Calu3 (cell line): ENCODE measurements at regions not wholly inside any gene's neighbourhood (a gene's known extent, or its start where the extent isn't known, plus 50 kb on each side); places are given as distances from the start of the nearest gene placed in this dataset.

Experiments used
- BruUV-seq: library from RNA; stranded (reverse); fragments of 400-500 nt; replicated peaks from 2 replicates; lab custom pipeline; 2021; lab: Mats Ljungman, UMichigan
- CTCF ChIA-PET: fragments of 300-600 bp; sonication (Branson Sonifier 250); formaldehyde crosslinking; loops from one replicate; lab custom pipeline; 2022; ENCODE audit warnings: antibody characterized with exemption; lab: Charles Lee
- DNase-seq: peaks from one replicate; pipeline ENCODE4 v3.0.0; 2022
- H3K27ac Mint-ChIP-seq: one replicate; pipeline ENCODE4 v1.8.0; 2022; ENCODE audit warnings: mixed read lengths; ENCODE audit not compliant: unreplicated experiment
- H3K27me3 Mint-ChIP-seq: one replicate; pipeline ENCODE4 v1.8.0; 2022; ENCODE audit warnings: mixed read lengths; ENCODE audit not compliant: unreplicated experiment
- H3K36me3 Mint-ChIP-seq: one replicate; pipeline ENCODE4 v1.8.0; 2022; ENCODE audit warnings: mild to moderate bottlenecking, moderate library complexity, mixed read lengths; ENCODE audit not compliant: insufficient read depth, unreplicated experiment
- H3K4me1 Mint-ChIP-seq: one replicate; pipeline ENCODE4 v1.8.0; 2022; ENCODE audit warnings: mild to moderate bottlenecking, low read depth, mixed read lengths; ENCODE audit not compliant: unreplicated experiment
- H3K4me3 Mint-ChIP-seq: one replicate; pipeline ENCODE4 v1.8.0; 2022; ENCODE audit warnings: mild to moderate bottlenecking, low read depth, moderate library complexity, mixed read lengths; ENCODE audit not compliant: unreplicated experiment
- H3K9me3 Mint-ChIP-seq: one replicate; pipeline ENCODE4 v1.8.0; 2022; ENCODE audit warnings: low read depth, mixed read lengths; ENCODE audit not compliant: unreplicated experiment
- CTCF ChIP-seq: fragments of 200-600 bp; IDR thresholded peaks from one replicate; pipeline ENCODE4 v1.8.0; 2022; ENCODE audit warnings: antibody characterized with exemption; ENCODE audit not compliant: unreplicated experiment
- intact Hi-C: fragments of 100-400 bp; cut with micrococcal nuclease; formaldehyde crosslinking; loops from one replicate; pipeline ENCODE4 v1.10.0; 2022; ENCODE audit not compliant: unreplicated experiment

- no peaks in the 10 kb centered on the region for H3K36me3 Mint-ChIP-seq
- no peak overlapping the region for H3K4me3 Mint-ChIP-seq
- H3K27ac Mint-ChIP-seq = no peak overlapping the region
- BruUV-seq = no TSS peak
- no peaks in the 10 kb centered on the region for H3K4me1 Mint-ChIP-seq
- CTCF ChIA-PET = no interaction called here
- peaks cover 2% of the 10 kb centered on the region for H3K9me3 Mint-ChIP-seq
- no peak for TF ChIP-seq CTCF
- no peak for DNase-seq
- no peaks in the 10 kb centered on the region for H3K27me3 Mint-ChIP-seq
- intact Hi-C loops = no loop called here
These were observed 266.0 kb upstream of the MTNR1B start for GRCh38 chr11:92703449-92703830.

- H3K9me3 Mint-ChIP-seq = peaks cover 2% of the 10 kb centered on the region
- no peak for TF ChIP-seq CTCF
- no peak overlapping the region for H3K27ac Mint-ChIP-seq
- CTCF ChIA-PET = no interaction called here
- H3K4me3 Mint-ChIP-seq = no peak overlapping the region
- no peaks in the 10 kb centered on the region for H3K4me1 Mint-ChIP-seq
- no peak for DNase-seq
- no TSS peak for BruUV-seq
- no peaks in the 10 kb centered on the region for H3K27me3 Mint-ChIP-seq
- intact Hi-C loops = no loop called here
- H3K36me3 Mint-ChIP-seq = no peaks in the 10 kb centered on the region
These were observed 262.3 kb upstream of the MTNR1B start for GRCh38 chr11:92707173-92707619.

GRCh38 chr11:92707665-92708064 is 261.8 kb upstream of the MTNR1B start:
- CTCF ChIA-PET = no interaction called here
- Mint-ChIP-seq H3K9me3 (peaks cover 2% of the 10 kb centered on the region), H3K36me3 (no peaks in the 10 kb centered on the region), H3K4me1 (no peaks in the 10 kb centered on the region), H3K27ac (no peak overlapping the region), H3K4me3 (no peak overlapping the region), H3K27me3 (no peaks in the 10 kb centered on the region)
- no TSS peak for BruUV-seq
- intact Hi-C loops = no loop called here
- DNase-seq = no peak
- TF ChIP-seq CTCF = no peak

- CTCF ChIA-PET = no interaction called here
- no peaks in the 10 kb centered on the region for H3K27me3 Mint-ChIP-seq
- H3K27ac Mint-ChIP-seq = no peak overlapping the region
- no peaks in the 10 kb centered on the region for H3K4me1 Mint-ChIP-seq
- H3K9me3 Mint-ChIP-seq = peaks cover 2% of the 10 kb centered on the region
- DNase-seq = no peak
- H3K4me3 Mint-ChIP-seq = no peak overlapping the region
- TF ChIP-seq CTCF = no peak
- no peaks in the 10 kb centered on the region for H3K36me3 Mint-ChIP-seq
- no TSS peak for BruUV-seq
- intact Hi-C loops = no loop called here
These were observed 260.1 kb upstream of the MTNR1B start for GRCh38 chr11:92709329-92709728.
